Femur (tissue), 1 donor: ENCODE measurements at regions not wholly inside any gene's neighbourhood (a gene's known extent, or its start where the extent isn't known, plus 50 kb on each side); places are given as distances from the start of the nearest gene placed in this dataset.

Experiments
- DNase-seq: peaks from one replicate; pipeline ENCODE4 v3.0.0-alpha.2; 2017

DNA sequence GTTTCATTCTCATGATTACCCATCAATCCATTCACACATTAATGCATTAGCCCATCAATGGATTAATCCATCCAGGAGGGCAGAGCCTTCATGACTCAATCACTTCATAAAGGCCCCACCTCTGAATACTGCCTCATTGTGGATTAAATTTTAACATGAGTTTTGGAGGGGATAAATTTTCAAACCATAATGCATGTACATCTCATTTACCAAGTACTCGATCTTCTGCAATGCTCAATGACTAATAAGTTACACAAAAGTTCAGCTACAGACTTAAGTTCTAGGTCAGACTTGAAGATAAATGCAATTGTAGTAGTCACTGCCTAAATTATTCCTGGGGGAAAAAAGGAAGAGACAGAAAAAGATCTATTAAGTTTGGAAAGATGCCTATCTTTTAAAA lies 120.0 kb upstream of the OSR1 start:
- no peak for DNase-seq

DNA sequence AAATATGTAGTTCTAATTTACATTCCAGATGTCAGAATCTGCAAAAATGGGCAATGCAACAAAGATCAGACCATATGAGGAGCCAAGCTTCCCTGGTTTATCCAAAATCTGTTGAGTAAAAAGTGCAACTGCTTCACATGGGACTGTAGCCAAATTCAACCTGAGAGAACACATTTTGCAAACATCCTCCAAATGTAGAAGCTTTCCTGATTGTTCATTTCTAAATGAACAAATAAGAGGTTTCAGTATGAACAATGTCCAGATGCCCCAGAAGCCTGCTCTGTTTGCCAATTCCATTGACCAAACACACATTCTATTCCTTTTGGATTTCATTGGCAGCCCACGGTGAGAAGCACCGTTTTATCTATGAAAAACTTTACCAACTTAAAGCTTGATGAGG lies 117.9 kb upstream of the OSR1 start:
- no peak for DNase-seq

DNA sequence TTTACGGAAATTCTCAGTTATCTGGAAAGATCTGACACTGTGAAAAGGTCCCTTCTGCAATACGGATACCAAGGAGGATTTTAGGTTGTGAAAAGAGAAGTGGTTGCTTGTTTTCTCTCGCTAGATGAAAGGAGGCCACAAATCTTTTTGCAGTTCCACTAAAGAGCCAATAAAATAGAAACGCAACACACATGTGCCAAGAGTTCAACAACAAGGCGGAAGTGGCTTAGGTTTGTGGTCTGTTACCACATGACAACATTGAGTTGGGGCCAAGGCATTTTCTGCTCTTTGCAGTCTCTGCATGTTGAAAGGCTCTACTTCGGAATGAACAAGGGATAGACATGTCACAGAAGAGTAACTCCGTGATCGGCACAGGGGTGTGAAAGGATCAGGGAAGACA lies 115.7 kb upstream of the OSR1 start:
- peak; percentile 73 for DNase-seq

DNA sequence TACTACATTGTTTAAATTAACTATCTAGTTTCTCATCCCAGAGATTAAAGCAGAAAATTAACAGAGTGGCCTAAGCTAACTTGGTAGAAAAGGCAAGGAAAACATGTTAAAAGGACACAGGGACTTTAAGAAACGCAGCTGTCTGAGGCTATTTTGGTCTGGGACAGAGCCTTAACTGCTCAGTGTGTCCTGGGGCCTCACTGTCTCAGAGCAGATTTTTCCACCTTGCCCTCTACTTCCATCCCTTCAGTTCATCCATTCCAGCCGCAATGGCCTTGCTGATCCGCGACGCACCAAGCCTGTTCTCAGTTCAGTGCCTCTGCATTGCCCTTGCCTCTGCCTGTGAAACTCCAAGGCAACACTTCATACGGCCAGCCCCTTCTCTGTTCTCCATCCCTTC lies 114.9 kb upstream of the OSR1 start:
- DNase-seq = no peak

DNA sequence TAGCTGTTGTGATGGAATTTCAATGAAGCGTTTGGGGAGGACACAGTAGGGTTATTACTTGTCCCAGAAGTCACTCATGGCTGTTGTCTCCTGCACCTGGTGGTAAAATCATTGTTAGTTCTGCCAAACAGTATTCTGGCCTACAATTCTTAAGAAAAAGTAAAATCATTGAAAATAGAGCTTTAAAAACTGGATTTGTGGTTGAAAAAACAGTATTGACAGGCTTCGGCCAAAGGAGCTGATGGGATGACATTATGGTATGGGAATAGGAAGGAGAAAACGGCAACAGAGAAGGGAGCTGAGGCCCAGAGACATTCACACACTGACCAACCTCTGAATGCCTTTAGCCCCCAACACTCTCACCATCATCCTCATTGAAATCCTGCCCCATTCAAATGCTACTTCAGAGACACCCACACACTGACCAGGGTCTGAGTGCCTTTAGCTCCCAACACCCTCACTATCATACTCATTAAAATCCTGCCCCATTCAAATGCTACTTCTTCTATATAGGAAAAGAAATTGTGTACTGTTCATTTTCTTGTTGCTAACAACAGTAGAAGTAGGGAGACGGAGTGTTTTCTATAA lies 114.1 kb upstream of the OSR1 start:
- DNase-seq = no peak

DNA sequence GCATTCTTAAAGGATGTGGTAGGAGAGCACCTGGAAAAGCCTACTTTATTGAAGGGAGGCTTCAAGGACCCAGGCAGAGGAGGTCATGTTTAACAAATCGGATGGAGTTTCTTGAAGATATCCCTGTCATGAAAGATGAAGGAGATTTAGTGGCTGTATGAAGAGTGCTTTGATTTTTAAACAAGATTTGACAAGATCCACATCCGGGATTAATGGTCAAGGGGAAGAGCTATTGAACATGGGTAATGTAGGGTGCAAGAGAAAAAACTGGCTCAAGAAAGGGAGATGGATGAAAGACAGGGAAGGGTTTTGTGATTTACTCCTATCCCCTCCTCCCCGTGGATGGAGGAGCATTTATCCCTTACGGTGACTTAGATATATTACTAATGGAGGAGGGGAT lies 113.1 kb upstream of the OSR1 start:
- no peak for DNase-seq

DNA sequence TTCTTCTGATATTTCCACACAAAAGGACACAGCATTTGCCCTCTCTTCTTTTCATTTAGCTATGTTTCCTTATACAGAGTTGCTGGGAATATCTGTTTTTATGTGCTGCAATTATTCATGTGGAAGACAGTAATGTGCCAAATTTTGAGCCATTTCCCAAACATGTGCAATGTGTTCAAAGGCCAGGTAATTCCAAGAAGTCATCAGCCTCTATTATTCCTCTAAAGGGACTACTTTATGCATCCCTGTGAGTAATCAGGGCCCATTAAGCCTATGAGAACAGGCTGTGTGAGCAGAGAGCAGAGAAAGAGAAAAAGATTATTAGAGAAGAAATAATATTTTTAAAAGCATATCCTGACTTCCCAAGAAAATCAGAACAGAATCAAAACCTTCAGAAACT lies 107.6 kb upstream of the OSR1 start:
- DNase-seq = no peak

DNA sequence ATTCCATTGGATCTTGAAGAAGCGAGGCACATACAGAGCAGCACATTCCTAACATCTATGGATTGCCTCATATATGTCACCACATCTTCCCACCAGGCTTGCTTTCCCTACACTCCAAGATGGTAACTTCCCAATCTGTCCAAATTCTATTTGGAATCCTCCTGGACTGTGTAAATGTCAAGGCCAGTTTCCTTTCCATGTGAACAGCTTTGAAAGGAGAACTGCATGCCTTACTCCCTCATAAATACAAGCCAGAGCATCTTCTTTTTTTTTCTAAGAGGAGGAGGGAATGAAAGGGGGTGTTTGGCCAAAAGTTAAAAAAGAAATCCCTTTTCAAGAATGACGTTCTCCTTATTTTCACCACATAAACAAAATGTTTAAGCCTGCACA lies 103.8 kb upstream of the OSR1 start:
- no peak for DNase-seq

DNA sequence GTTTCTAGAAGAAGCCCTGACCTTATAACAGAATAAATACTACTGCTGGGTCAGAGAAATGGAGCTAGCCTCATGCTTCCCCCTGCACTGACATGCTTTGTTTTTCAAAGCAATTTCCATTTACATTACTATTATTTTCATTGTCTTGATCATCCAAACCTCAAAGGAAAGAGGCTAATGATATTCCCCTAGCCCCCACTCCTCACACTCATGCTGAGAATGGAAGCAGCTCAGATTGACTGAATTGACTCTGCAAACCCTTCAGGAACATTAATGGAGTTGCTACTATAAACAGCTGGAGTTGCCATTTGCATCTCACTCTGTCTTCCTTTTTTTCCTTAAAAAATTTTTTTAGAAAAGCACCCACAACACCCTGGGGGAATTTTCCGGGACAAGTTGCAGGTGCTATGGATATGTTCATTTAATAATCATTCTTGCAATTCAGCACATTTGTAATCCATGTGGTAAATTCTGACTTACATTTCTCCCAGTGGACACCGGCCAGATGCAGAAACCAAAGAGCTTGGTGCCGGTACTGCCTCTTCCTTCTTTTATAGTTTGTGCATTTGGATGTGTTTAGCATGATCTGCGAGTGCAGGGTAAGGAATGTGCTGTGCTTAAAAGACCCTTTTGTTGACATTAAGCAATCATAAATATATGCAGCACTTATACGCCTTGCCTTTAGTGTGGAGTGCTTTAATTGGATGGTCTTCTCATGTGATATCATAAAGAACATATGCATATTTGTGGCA lies 103.3 kb upstream of the OSR1 start:
- peak; percentile 50 for DNase-seq

DNA sequence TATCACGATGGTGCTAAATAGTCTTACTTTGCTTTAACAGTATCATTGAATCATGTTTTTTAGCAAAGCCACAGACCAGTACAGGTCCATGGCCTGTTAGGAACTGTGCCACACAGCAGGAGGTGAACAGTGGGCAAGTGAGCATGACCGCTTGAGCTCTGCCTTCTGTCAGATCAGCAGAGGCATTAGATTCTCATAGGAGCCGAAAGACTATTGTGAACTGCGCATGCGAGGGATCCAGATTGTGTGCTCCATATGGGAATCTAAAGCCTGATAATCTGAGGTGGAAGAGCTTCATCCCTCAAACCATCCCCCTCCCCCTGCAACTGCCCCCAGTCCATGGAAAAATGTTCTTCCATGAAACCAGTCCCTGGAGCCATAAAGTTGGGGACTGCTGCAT lies 102.3 kb upstream of the OSR1 start:
- DNase-seq = no peak

DNA sequence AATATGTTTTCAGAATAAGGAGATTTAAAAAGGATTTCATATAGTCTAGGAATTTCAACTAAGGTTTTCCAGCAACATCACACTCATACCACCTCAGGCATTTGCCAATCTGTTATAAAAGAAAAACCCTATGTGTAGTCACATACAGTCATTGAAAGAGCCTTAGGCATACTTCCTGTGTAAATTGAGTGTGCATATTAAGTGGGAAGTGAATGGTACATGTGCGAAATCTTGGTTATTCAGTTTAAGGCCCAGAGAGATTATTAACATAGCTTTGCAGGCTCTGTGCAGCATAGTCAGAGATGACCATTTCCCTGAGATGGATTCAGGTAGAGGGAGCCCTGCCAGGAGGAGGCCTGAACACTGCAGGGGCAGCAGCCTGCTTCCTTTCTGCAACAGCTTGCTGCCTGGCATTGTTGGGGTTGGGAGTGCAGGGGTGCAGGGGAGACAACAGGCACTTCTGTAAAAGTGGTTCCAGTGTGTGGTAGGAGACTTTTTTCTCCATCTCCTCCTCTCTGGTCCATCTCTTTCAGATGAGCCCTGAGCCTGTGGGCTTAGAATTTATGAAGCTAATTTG lies 100.1 kb upstream of the OSR1 start:
- DNase-seq = no peak

DNA sequence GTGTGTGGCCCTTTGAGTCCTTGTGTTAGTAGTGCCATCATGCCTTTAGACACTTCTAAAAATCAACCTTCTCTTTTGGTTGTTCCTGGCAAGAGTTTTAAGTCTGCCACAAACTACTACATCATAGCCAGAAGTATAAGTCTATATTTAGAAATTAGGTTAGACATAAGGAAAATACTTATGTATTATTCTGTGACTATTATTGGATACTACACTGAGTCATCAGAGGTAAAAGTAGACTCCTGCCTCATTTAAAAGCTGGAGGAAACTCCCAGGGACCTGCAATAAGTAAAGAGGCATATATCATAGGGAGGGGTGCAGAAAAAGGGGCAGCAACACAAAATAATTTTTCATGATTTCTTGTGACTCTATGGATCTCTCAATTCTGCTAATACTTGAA lies 99.4 kb upstream of the OSR1 start:
- no peak for DNase-seq

DNA sequence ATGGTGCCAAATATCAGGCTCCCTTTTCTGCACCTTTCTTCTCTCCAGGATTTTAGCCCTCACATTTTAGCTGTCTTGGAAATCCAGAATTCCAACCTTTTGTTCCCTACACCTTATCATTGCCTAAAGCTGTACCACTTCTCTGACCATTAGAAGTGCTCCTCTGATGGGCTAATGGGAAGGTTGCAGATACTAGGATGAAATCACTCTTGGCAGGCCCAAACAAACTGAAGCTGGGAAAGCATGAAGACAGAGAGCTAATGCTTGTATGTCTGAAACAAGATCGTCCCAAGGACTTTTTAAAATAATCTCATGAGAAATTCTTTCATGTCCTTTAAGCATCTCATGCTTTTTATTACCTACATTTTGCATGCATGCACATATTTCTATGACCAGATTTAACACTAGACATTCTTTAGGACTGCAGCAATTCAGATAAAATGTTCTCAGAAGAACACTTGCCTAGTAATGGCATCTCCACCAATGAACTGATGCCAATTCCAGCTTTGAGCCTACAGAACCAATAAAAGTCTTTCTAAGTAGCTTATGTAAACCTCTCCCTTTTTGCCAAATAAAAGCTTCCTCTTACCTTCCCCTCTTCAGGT lies 98.4 kb upstream of the OSR1 start:
- DNase-seq = no peak

DNA sequence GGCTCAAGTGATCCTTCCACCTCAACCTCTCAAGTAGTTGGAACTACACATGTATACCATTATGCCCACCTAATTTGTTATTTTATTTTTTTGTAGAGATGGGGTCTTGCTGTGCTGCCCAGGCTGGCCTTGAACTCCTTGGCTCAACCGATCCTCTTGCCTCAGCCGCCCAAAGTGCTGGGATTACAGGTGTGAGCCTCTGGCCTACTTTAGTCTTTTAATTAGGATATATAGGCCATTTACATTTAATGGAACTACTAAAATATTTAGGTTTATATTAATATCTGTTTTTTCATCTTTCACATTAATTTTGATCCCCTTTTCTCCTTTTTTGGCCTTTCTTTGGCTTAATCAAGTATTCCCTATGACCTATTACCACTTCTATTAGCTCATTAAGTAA lies 95.7 kb upstream of the OSR1 start:
- DNase-seq = no peak

DNA sequence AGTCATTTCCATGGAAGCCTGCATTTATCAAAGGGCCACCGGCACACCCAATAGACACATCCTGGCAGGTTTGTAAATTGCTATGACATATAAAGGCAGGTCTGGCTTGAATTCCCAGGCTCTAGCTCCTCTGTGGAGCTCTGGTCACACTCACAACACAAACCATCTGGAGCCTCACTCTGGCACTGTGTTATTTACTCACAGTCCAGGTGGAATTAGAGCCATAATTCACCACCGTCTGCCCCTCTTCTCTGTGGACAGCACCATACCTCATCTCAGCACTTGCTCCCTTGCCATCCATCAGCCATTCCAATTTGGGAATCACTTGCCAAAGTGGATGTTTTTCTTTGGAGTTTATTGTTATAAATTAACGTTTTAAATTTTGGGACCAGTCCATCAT lies 84.3 kb upstream of the OSR1 start:
- no peak for DNase-seq

DNA sequence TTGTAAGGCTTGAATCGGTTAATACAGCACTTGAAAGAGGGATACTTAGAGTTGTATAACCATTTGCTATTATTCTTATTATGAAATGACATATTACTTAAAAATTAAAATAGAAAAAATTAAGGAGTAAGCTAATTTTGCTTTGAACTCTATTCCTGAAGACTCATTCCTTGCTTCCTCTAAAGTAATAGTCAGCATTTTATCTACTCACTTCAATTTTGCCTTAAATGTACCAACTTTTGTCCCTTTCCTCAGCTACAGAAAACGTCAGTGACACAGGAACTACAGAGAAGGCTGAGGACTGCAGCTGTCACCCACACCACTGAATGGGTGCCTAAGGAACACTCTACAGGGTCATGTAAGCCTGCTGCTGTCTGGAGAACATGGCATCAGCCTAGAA lies 80.7 kb upstream of the OSR1 start:
- no peak for DNase-seq

DNA sequence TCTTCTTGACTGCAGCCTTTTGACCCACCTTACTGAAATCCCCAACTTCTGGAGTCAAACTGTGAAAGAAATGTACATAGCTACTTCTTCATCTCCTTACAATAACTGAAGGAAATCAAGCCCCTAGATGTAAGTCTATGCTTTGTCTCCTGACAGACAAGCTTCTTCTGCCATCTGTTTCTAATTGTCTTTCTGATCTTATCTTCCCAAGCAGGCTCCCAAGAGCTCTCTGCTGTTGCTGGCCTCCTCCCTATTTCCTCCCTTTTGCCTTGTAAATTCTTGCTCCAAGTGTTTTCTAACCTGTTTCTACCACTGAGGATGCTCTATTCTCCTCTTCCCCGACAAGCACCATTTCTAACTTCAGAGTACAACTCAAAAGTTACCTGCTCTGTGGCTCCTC lies 77.4 kb upstream of the OSR1 start:
- no peak for DNase-seq

DNA sequence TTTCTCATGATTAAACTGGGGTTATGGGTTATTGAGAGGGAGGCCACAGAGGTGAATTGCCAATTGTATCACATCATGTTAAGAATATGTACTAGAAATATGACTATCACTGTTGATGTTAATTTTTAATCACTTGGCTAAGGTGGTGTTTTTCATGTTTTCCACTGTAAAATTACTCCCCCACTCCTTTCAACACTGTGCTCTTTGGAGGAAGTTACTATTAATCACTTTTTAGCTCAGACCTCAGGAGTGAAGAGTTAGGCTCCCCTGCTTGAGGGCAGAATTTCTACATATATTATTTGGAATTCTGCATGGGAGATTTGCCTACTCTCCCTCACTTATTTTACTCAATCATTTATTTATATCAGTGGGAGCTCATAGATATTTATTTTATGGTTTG lies 76.0 kb upstream of the OSR1 start:
- no peak for DNase-seq

DNA sequence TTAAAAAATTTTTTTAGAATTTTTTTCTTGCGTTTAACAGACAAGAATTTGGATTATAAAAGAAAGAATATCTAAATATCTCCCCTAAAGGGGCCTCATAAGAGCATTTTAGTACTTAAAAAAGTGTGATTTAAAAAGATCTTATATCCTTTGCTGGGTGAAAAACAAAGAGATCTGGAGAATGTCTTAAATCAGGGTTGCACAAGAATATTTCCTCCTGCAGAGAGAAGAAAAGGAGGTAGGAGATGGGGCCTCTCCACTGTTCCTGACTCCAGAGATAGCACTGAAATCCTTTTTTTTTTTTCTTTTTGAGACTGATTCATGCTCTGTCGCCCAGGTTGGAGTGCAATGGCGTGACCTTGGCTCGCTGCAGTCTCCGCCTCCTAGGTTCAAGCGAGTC lies 68.5 kb upstream of the OSR1 start:
- DNase-seq = no peak

DNA sequence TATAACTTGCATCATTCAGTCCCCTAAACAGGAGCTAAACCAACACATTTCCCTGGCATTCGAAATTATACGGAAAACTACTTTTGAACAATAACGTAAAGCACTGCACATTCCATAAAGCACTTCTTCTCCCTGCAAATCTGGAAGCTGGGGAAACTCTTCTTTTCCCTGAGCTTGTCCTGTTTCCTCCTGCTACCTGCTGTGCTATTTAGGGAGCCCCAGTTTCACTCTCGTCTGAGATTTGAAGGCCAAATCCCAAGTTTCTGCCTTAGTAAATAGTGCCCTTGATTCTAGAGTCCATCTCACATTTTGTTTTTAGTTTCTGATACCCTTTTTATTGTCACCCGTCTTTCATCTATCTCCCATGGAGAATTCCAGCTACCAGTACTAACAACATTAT lies 67.7 kb upstream of the OSR1 start:
- no peak for DNase-seq

DNA sequence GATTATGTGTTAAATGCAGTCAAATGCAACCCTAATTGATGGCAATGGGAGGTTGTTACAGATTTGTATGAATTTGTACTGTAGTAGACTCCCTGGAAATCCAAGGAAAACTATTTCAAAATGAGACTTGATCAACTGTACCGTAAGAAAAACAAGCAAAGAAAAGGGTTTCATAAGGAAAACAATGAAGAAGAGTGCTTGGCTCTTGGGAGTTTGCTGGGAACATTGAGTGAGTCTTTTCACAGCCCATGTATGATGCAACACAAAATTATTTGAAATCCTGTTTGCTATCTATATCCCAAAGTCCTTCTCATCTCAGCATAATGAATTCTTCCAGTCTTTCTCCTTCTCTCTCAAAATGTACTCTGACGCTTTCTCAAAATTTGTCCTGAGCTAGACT lies 67.0 kb upstream of the OSR1 start:
- no peak for DNase-seq

DNA sequence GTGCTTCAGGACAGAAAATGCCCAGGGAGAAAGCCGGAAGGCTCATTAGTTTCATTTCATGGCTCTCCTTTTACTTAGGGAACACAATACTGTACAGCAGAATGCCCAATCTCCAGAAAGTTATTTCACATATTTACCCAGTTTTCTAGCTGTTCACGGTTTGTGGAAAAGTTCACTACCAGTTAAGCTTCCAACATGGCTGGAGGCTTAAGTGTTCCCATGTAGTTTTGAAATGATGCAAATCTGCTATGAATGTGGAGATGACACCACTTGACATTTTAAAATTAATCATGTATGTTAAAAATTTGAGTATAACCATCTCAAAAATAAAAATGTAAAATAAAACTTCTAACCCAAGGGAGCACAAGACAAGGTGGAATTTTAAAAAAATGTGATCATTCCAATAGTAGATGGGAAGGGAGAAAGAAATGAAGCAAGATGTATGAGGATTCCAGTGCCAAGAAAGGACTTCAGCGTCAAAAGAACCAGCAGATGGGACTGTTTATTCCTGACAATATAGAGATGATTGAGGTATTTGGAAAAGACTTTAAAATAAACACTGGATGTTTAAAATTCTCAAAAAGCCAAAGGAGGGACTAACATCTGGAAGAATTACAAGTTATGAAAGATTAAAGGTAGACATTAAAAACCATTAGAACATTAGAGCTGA lies 60.9 kb upstream of the OSR1 start:
- DNase-seq = no peak

DNA sequence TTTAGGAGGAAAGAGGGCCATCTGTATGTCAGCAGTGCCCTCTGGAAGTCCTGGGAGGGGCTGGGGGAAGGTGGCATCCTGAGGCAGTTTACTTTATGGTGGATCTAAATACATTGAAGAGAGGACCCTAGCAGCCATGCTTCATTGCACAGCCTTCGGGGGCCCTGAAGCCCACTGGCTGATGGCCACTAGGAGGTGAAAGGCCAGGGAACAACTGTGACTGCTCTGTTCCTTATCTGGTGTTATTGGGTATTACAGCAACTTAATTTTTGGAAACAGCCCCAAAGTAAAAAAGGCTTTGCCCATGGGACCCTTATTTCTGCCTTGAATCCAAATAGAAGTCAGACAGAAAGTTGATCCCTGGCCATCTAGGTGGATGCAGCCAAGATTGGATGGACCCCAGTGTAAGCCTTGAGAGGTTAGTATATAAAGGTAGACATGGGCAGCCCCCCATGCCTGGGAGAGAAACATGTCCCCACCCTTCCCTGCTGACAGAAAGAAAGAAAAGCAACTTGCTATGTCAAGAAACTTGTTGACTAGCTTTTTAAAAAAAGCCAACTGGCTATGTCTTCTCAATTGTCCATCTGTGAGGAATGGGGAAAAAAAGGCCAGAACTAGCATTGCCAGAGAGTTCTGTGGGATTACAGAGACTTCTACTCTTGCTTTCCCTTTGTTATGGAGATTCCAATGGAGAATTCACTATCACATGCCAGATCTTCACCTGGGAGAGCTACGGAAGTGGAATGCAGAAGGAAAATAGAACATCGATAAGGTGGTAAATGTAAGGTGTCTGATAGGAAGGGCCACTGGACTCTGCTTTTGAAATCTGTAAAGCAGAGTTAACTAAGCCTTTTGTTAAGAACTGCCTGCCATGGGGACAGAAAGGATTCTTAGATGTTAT lies 58.6 kb upstream of the OSR1 start:
- no peak for DNase-seq
